Panc1 (cell line): ENCODE measurements at regions not wholly inside any gene's neighbourhood (a gene's known extent, or its start where the extent isn't known, plus 50 kb on each side); places are given as distances from the start of the nearest gene placed in this dataset.

Experiments used
- ATAC-seq: fragments of 200-7000 bp; cut with Tn5 transposase; 2 replicates; pipeline ENCODE4 v1.9.1; 2020; ENCODE audit warnings: mild to moderate bottlenecking, moderate library complexity
- BruUV-seq: library from RNA; stranded (reverse); fragments of 400-500 nt; replicated peaks from 2 replicates; lab custom pipeline; 2021; lab: Mats Ljungman, UMichigan
- CTCF ChIA-PET: fragments of 300-600 bp; sonication (Branson Sonifier 250); formaldehyde crosslinking; loops from one replicate; lab custom pipeline; 2022; ENCODE audit warnings: antibody characterized with exemption; lab: Charles Lee
- POLR2A ChIA-PET: fragments of 300-600 bp; sonication (Branson Sonifier 250); formaldehyde crosslinking; loops from one replicate; lab custom pipeline; 2022; ENCODE audit warnings: antibody characterized with exemption; lab: Charles Lee
- DNase-seq: peaks from one replicate; pipeline ENCODE4 v3.0.0-alpha.2; 2010; ENCODE audit warnings: low read depth, low spot score
- H3K27ac ChIP-seq: 2 replicates; pipeline ENCODE4 v1.5.1; 2011; ENCODE audit warnings: mild to moderate bottlenecking, low read length, inconsistent platforms
- H3K27me3 ChIP-seq: fragments of 200-500 bp; sonication (Bioruptor generic); 2 replicates; pipeline ENCODE4 v1.6.0; 2014; ENCODE audit warnings: low read length, inconsistent platforms; ENCODE audit not compliant: control insufficient read depth, insufficient read depth
- H3K36me3 ChIP-seq: fragments of 200-500 bp; sonication (Bioruptor generic); 2 replicates; pipeline ENCODE4 v1.5.1; 2014; ENCODE audit warnings: inconsistent platforms, mild to moderate bottlenecking, low read length, moderate library complexity; ENCODE audit not compliant: control insufficient read depth, insufficient read depth
- H3K4me1 ChIP-seq: 2 replicates; pipeline ENCODE4 v1.5.1; 2011; ENCODE audit warnings: inconsistent platforms, mild to moderate bottlenecking, low read length, moderate library complexity; ENCODE audit not compliant: control insufficient read depth, insufficient read depth
- H3K4me3 ChIP-seq, 2 experiments: 2 replicates each; pipeline ENCODE4 v1.5.1; 2011 to 2012; ENCODE audit warnings: low read depth in 2 of 2, low read length in 2 of 2, mild to moderate bottlenecking in 2 of 2, inconsistent platforms in 1 of 2, moderate library complexity in 1 of 2
- H3K9me3 ChIP-seq: fragments of 200-500 bp; sonication (Bioruptor generic); 2 replicates; pipeline ENCODE4 v1.5.1; 2014; ENCODE audit warnings: low read depth, mild to moderate bottlenecking, inconsistent platforms, low read length, moderate library complexity; ENCODE audit not compliant: control insufficient read depth, insufficient read depth
- CTCF ChIP-seq: fragments of 450-650 bp; IDR thresholded peaks from 2 replicates; pipeline ENCODE4 v1.5.1; 2017; ENCODE audit warnings: mild to moderate bottlenecking
- POLR2AphosphoS5 ChIP-seq: IDR thresholded peaks from 2 replicates; pipeline ENCODE4 v1.6.1; 2012; ENCODE audit warnings: mild to moderate bottlenecking, low read depth, low read length, moderate library complexity
- REST ChIP-seq, 2 experiments: IDR thresholded peaks; 2 replicates each; pipeline ENCODE4 v1.6.1; 2011 to 2012; ENCODE audit warnings: low read depth in 2 of 2, control low read depth in 1 of 2, low read length in 1 of 2, mild to moderate bottlenecking in 1 of 2, moderate library complexity in 1 of 2; ENCODE audit not compliant: insufficient read depth in 1 of 2
- SIN3A ChIP-seq: IDR thresholded peaks from 2 replicates; pipeline ENCODE4 v1.6.1; 2012; ENCODE audit warnings: low read depth, mild to moderate bottlenecking, low read length, moderate library complexity, borderline replicate concordance; ENCODE audit not compliant: insufficient read depth
- TCF7L2 ChIP-seq: IDR thresholded peaks from 2 replicates; pipeline ENCODE4 v1.6.1; 2011; ENCODE audit warnings: mild to moderate bottlenecking, low read depth, low read length, inconsistent platforms
- in situ Hi-C: cut with HindIII; loops from 2 replicates; pipeline ENCODE4 v1.10.0; 2016; ENCODE audit warnings: low sequenced_read_pairs, low pct_unique_long_range_greater_than_20kb
- intact Hi-C: fragments of 100-400 bp; cut with micrococcal nuclease; formaldehyde crosslinking; loops from one replicate; pipeline ENCODE4 v1.10.0; 2022; ENCODE audit not compliant: unreplicated experiment

- intact Hi-C loops: no loop called here
These were observed 467.1 kb downstream of the MBD2 start for GRCh38 chr18:53757328-53757727.

GRCh38 chr18:53756610-53756972, 467.9 kb downstream of the MBD2 start:
- no peak overlapping the region for H3K4me3 ChIP-seq
- H3K4me1 ChIP-seq: no peaks in the 10 kb centered on the region
- no TSS peak for BruUV-seq
- ChIA-PET POLR2A (no interaction called here), CTCF (no interaction called here)
- no peak for ATAC-seq
- no peak overlapping the region for H3K27ac ChIP-seq
- H3K27me3 ChIP-seq: no peaks in the 10 kb centered on the region
- TF ChIP-seq POLR2AphosphoS5 (no peak), TCF7L2 (no peak)
- no peak for DNase-seq
- no peaks in the 10 kb centered on the region for H3K36me3 ChIP-seq
- H3K9me3 ChIP-seq: no peaks in the 10 kb centered on the region
- in situ Hi-C loops (no loop called here), intact Hi-C loops (no loop called here)

More at GRCh38 chr18:53757328-53757727, 467.1 kb downstream of the MBD2 start:
- Histone ChIP-seq H3K27me3 (no peaks in the 10 kb centered on the region), H3K4me1 (no peaks in the 10 kb centered on the region), H3K4me3 (no peak overlapping the region), H3K36me3 (no peaks in the 10 kb centered on the region), H3K9me3 (no peaks in the 10 kb centered on the region), H3K27ac (no peak overlapping the region)
- TF ChIP-seq SIN3A: no peak
- TF ChIP-seq TCF7L2: no peak
- TF ChIP-seq POLR2AphosphoS5: no peak
- no peak for TF ChIP-seq REST (IDR thresholded peaks at IDR 0.05; ENCODE audit: insufficient read depth in 1 of 2, low read depth in 2 of 2, low read length in 1 of 2)
- no peak for TF ChIP-seq CTCF
- DNase-seq: no peak
- in situ Hi-C loops: no loop called here
- no TSS peak for BruUV-seq
- ATAC-seq: no peak
- CTCF ChIA-PET: no interaction called here
- POLR2A ChIA-PET: no interaction called here

GRCh38 chr18:53755914-53756609, 468.4 kb downstream of the MBD2 start:
- Histone ChIP-seq H3K27me3 (no peaks in the 10 kb centered on the region), H3K9me3 (no peaks in the 10 kb centered on the region), H3K4me1 (no peaks in the 10 kb centered on the region), H3K27ac (no peak overlapping the region), H3K4me3 (no peak overlapping the region), H3K36me3 (no peaks in the 10 kb centered on the region)
- POLR2A ChIA-PET: no interaction called here
- no peak for TF ChIP-seq CTCF
- TF ChIP-seq SIN3A: no peak
- TF ChIP-seq TCF7L2: no peak
- no peak for TF ChIP-seq REST (IDR thresholded peaks at IDR 0.05; ENCODE audit: insufficient read depth in 1 of 2, low read depth in 2 of 2, low read length in 1 of 2)
- TF ChIP-seq POLR2AphosphoS5: no peak
- CTCF ChIA-PET: no interaction called here
- no TSS peak for BruUV-seq
- in situ Hi-C loops (no loop called here), intact Hi-C loops (no loop called here)
- no peak for ATAC-seq
- no peak for DNase-seq
